ENCODE measurements at regions not wholly inside any gene's neighbourhood (a gene's known extent, or its start where the extent isn't known, plus 50 kb on each side); places are given as distances from the start of the nearest gene placed in this dataset.
"Not testable (repeated sequence)": the region's sequence is repeated elsewhere in the genome, so short reads cannot be mapped to it uniquely, and the experiment has no call there.

- Histone ChIP-seq H3K27me3 (ENCODE audit: control insufficient read depth, insufficient read depth) (no peaks in the 10 kb centered on the region), H3K27ac (ENCODE audit: low read length) (no peak overlapping the region), H3K9me3 (ENCODE audit: control insufficient read depth, low read length) (no peaks in the 10 kb centered on the region), H3K4me1 (ENCODE audit: control insufficient read depth, insufficient read depth, low read length) (no peaks in the 10 kb centered on the region), H3K4me3 (ENCODE audit: low read length) (no peak overlapping the region)
- no peak for ATAC-seq
- intact Hi-C loops (cut with DNase I): no loop called here
- no peak for DNase-seq
- WGBS: 96% methylated on average over 1 of the region's 1 CpG
Measured at GRCh38 chr3:5358911-5359310, 171.4 kb downstream of the EDEM1 start.

GRCh38 chr3:5360453-5360852, 172.9 kb downstream of the EDEM1 start:
- ATAC-seq (no peak), DNase-seq (no peak)
- WGBS: 91% methylated on average over 3 of the region's 3 CpGs
- H3K27ac ChIP-seq (ENCODE audit: low read length): no peak overlapping the region
- no peaks in the 10 kb centered on the region for H3K9me3 ChIP-seq (ENCODE audit: control insufficient read depth, low read length)
- H3K4me3 ChIP-seq (ENCODE audit: low read length): no peak overlapping the region
- H3K4me1 ChIP-seq (ENCODE audit: control insufficient read depth, insufficient read depth, low read length): no peaks in the 10 kb centered on the region
- intact Hi-C loops (cut with DNase I): no loop called here
- H3K27me3 ChIP-seq (ENCODE audit: control insufficient read depth, insufficient read depth): no peaks in the 10 kb centered on the region

- intact Hi-C loops (cut with DNase I): no loop called here
- no peaks in the 10 kb centered on the region for H3K9me3 ChIP-seq (ENCODE audit: control insufficient read depth, low read length)
- DNase-seq: no peak
- H3K27me3 ChIP-seq (ENCODE audit: control insufficient read depth, insufficient read depth): no peaks in the 10 kb centered on the region
- ATAC-seq: no peak
- no peaks in the 10 kb centered on the region for H3K4me1 ChIP-seq (ENCODE audit: control insufficient read depth, insufficient read depth, low read length)
- H3K4me3 ChIP-seq (ENCODE audit: low read length): no peak overlapping the region
- no peak overlapping the region for H3K27ac ChIP-seq (ENCODE audit: low read length)
Measured at GRCh38 chr3:5366746-5367145, 179.2 kb downstream of the EDEM1 start.

- ATAC-seq; H3K9me3 ChIP-seq (ENCODE audit: control insufficient read depth, low read length); H3K4me1 ChIP-seq (ENCODE audit: control insufficient read depth, insufficient read depth, low read length); intact Hi-C loops (cut with DNase I); H3K4me3 ChIP-seq (ENCODE audit: low read length); DNase-seq; H3K27ac ChIP-seq (ENCODE audit: low read length); H3K27me3 ChIP-seq (ENCODE audit: control insufficient read depth, insufficient read depth): not testable (repeated sequence)
- 96% methylated on average over 2 of the region's 2 CpGs for WGBS
Measured at GRCh38 chr3:5371555-5371954, 184.0 kb downstream of the EDEM1 start.

GRCh38 chr3:5376761-5377160, 189.3 kb downstream of the EDEM1 start:
- Histone ChIP-seq H3K4me3 (ENCODE audit: low read length) (no peak overlapping the region), H3K4me1 (ENCODE audit: control insufficient read depth, insufficient read depth, low read length) (no peaks in the 10 kb centered on the region), H3K27me3 (ENCODE audit: control insufficient read depth, insufficient read depth) (no peaks in the 10 kb centered on the region), H3K27ac (ENCODE audit: low read length) (no peak overlapping the region), H3K9me3 (ENCODE audit: control insufficient read depth, low read length) (no peaks in the 10 kb centered on the region)
- ATAC-seq (no peak), DNase-seq (peak in 1 of 3 donors; percentile 26)
- intact Hi-C loops (cut with DNase I): no loop called here
- WGBS: 58% methylated on average over 6 of the region's 6 CpGs

GRCh38 chr3:5379266-5379665, 191.8 kb downstream of the EDEM1 start:
- H3K4me1 ChIP-seq (ENCODE audit: control insufficient read depth, insufficient read depth, low read length); ATAC-seq; H3K27ac ChIP-seq (ENCODE audit: low read length); H3K4me3 ChIP-seq (ENCODE audit: low read length); H3K27me3 ChIP-seq (ENCODE audit: control insufficient read depth, insufficient read depth); intact Hi-C loops (cut with DNase I); H3K9me3 ChIP-seq (ENCODE audit: control insufficient read depth, low read length); DNase-seq: not testable (repeated sequence)
- 96% methylated on average over 3 of the region's 3 CpGs for WGBS

- WGBS: 75% methylated on average over 12 of the region's 12 CpGs
- H3K9me3 ChIP-seq (ENCODE audit: control insufficient read depth, low read length); H3K4me1 ChIP-seq (ENCODE audit: control insufficient read depth, insufficient read depth, low read length); H3K4me3 ChIP-seq (ENCODE audit: low read length); ATAC-seq; H3K27me3 ChIP-seq (ENCODE audit: control insufficient read depth, insufficient read depth); H3K27ac ChIP-seq (ENCODE audit: low read length); intact Hi-C loops (cut with DNase I): not testable (repeated sequence)
- DNase-seq: peak in 2 of 3 donors; percentile 31 to 40
Measured at GRCh38 chr3:5383486-5384263, 196.2 kb downstream of the EDEM1 start.

GRCh38 chr3:5384557-5385236, 197.2 kb downstream of the EDEM1 start:
- H3K27me3 ChIP-seq (ENCODE audit: control insufficient read depth, insufficient read depth): no peaks in the 10 kb centered on the region
- DNase-seq (no peak), ATAC-seq (no peak)
- 85% methylated on average over 7 of the region's 7 CpGs for WGBS
- no peak overlapping the region for H3K4me3 ChIP-seq (ENCODE audit: low read length)
- intact Hi-C loops (cut with DNase I): no loop called here
- H3K27ac ChIP-seq (ENCODE audit: low read length): no peak overlapping the region
- no peaks in the 10 kb centered on the region for H3K9me3 ChIP-seq (ENCODE audit: control insufficient read depth, low read length)
- H3K4me1 ChIP-seq (ENCODE audit: control insufficient read depth, insufficient read depth, low read length): no peaks in the 10 kb centered on the region

- intact Hi-C loops (cut with DNase I): no loop called here
- DNase-seq: no peak
- 53% methylated on average over 1 of the region's 1 CpG for WGBS
- Histone ChIP-seq H3K27me3 (ENCODE audit: control insufficient read depth, insufficient read depth) (no peaks in the 10 kb centered on the region), H3K4me3 (ENCODE audit: low read length) (no peak overlapping the region), H3K4me1 (ENCODE audit: control insufficient read depth, insufficient read depth, low read length) (no peaks in the 10 kb centered on the region), H3K9me3 (ENCODE audit: control insufficient read depth, low read length) (no peaks in the 10 kb centered on the region), H3K27ac (ENCODE audit: low read length) (no peak overlapping the region)
- no peak for ATAC-seq
Measured at GRCh38 chr3:5388091-5388490, 200.6 kb downstream of the EDEM1 start.

- Histone ChIP-seq H3K27ac (ENCODE audit: low read length) (no peak overlapping the region), H3K4me3 (ENCODE audit: low read length) (no peak overlapping the region), H3K27me3 (ENCODE audit: control insufficient read depth, insufficient read depth) (no peaks in the 10 kb centered on the region), H3K4me1 (ENCODE audit: control insufficient read depth, insufficient read depth, low read length) (no peaks in the 10 kb centered on the region), H3K9me3 (ENCODE audit: control insufficient read depth, low read length) (no peaks in the 10 kb centered on the region)
- DNase-seq (no peak), ATAC-seq (no peak)
- 58% methylated on average over 4 of the region's 4 CpGs for WGBS
- intact Hi-C loops (cut with DNase I): no loop called here
Measured at GRCh38 chr3:5389057-5389456, 201.6 kb downstream of the EDEM1 start.

- Histone ChIP-seq H3K27me3 (ENCODE audit: control insufficient read depth, insufficient read depth) (no peaks in the 10 kb centered on the region), H3K27ac (ENCODE audit: low read length) (no peak overlapping the region), H3K9me3 (ENCODE audit: control insufficient read depth, low read length) (no peaks in the 10 kb centered on the region), H3K4me1 (ENCODE audit: control insufficient read depth, insufficient read depth, low read length) (no peaks in the 10 kb centered on the region), H3K4me3 (ENCODE audit: low read length) (no peak overlapping the region)
- intact Hi-C loops (cut with DNase I): no loop called here
- no peak for DNase-seq
- no peak for ATAC-seq
- WGBS: 42% methylated on average over 5 of the region's 5 CpGs
Measured at GRCh38 chr3:5390221-5390620, 202.7 kb downstream of the EDEM1 start.

Measured in right cardiac atrium (tissue), 5 donors.